Naive thymus-derived CD4-positive, alpha-beta T cell (primary cell): ENCODE measurements at regions not wholly inside any gene's neighbourhood (a gene's known extent, or its start where the extent isn't known, plus 50 kb on each side); places are given as distances from the start of the nearest gene placed in this dataset.

Source experiments
- ATAC-seq: fragments of 150-1000 bp; cut with Tn5 transposase; 2 replicates; pipeline ENCODE4 v1.10.0; 2021; ENCODE audit warnings: mild to moderate bottlenecking, moderate library complexity
- CTCF ChIA-PET: fragments of 350-600 bp; sonication (Branson Sonifier 250); formaldehyde crosslinking; loops from one replicate; lab custom pipeline; 2021; ENCODE audit warnings: antibody characterized with exemption; lab: Charles Lee
- POLR2A ChIA-PET: fragments of 350-600 bp; sonication (Branson Sonifier 250); formaldehyde crosslinking; loops from one replicate; lab custom pipeline; 2021; ENCODE audit warnings: antibody characterized with exemption, inconsistent platforms; lab: Charles Lee
- DNase-seq, 9 donors: peaks; one replicate each; pipeline versions ENCODE4 v3.0.0 to v3.0.0-alpha.2; 2020 to 2022; ENCODE audit warnings: mixed read lengths in 1 of 9
- H3K27ac ChIP-seq: one replicate; pipeline ENCODE4 v1.7.0; 2013; ENCODE audit warnings: mild to moderate bottlenecking, low read depth, low read length, moderate library complexity
- H3K27me3 ChIP-seq, 2 donors: one replicate each; pipeline ENCODE4 v1.7.0; 2013; ENCODE audit warnings: low read length in 2 of 2, mild to moderate bottlenecking in 2 of 2, moderate library complexity in 2 of 2; ENCODE audit not compliant: control insufficient read depth in 2 of 2, insufficient read depth in 2 of 2
- H3K36me3 ChIP-seq, 3 experiments: 1 replicate in 2 of 3; 2 replicates in 1 of 3; pipeline ENCODE4 v1.7.0; 2013; ENCODE audit warnings: low read length in 3 of 3, mild to moderate bottlenecking in 3 of 3, moderate library complexity in 1 of 3; ENCODE audit not compliant: insufficient read depth in 3 of 3, control insufficient read depth in 2 of 3
- H3K4me1 ChIP-seq, 2 donors: one replicate each; pipeline ENCODE4 v1.7.0; 2013; ENCODE audit warnings: low read length in 2 of 2, mild to moderate bottlenecking in 2 of 2, moderate library complexity in 1 of 2; ENCODE audit not compliant: control insufficient read depth in 2 of 2, insufficient read depth in 2 of 2
- H3K4me3 ChIP-seq: 2 replicates; pipeline ENCODE4 v1.7.0; 2013; ENCODE audit warnings: mild to moderate bottlenecking, low read length
- H3K9me3 ChIP-seq, 3 experiments: 1 replicate in 2 of 3; 2 replicates in 1 of 3; pipeline ENCODE4 v1.7.0; 2013; ENCODE audit warnings: low read length in 3 of 3; ENCODE audit not compliant: control insufficient read depth in 2 of 3
- H3K27ac Mint-ChIP-seq, 9 donors: one replicate each; pipeline ENCODE4 v1.8.0; 2020 to 2022; ENCODE audit warnings: mixed read lengths in 9 of 9, mild to moderate bottlenecking in 8 of 9, moderate library complexity in 5 of 9, inconsistent platforms in 2 of 9
- H3K27me3 Mint-ChIP-seq, 5 donors: one replicate each; pipeline ENCODE4 v1.8.0; 2021 to 2022; ENCODE audit warnings: mixed read lengths in 5 of 5, mild to moderate bottlenecking in 1 of 5
- H3K36me3 Mint-ChIP-seq, 5 donors: one replicate each; pipeline ENCODE4 v1.8.0; 2020 to 2022; ENCODE audit warnings: mixed read lengths in 5 of 5, mild to moderate bottlenecking in 3 of 5, inconsistent platforms in 1 of 5
- H3K4me1 Mint-ChIP-seq, 7 donors: one replicate each; pipeline ENCODE4 v1.8.0; 2020 to 2022; ENCODE audit warnings: mixed read lengths in 7 of 7, mild to moderate bottlenecking in 3 of 7, inconsistent platforms in 1 of 7
- H3K4me3 Mint-ChIP-seq, 10 donors: one replicate each; pipeline ENCODE4 v1.8.0; 2020 to 2022; ENCODE audit warnings: mild to moderate bottlenecking in 10 of 10, mixed read lengths in 10 of 10, moderate library complexity in 6 of 10, inconsistent platforms in 2 of 10
- H3K9me3 Mint-ChIP-seq, 11 donors: one replicate each; pipeline ENCODE4 v1.8.0; 2020 to 2022; ENCODE audit warnings: mixed read lengths in 11 of 11, mild to moderate bottlenecking in 4 of 11, inconsistent platforms in 1 of 11, moderate library complexity in 1 of 11
- intact Hi-C, 2 donors: fragments of 100-400 bp; cut with micrococcal nuclease; formaldehyde crosslinking; loops; one replicate each; pipeline ENCODE4 v1.15.1; 2023

DNA sequence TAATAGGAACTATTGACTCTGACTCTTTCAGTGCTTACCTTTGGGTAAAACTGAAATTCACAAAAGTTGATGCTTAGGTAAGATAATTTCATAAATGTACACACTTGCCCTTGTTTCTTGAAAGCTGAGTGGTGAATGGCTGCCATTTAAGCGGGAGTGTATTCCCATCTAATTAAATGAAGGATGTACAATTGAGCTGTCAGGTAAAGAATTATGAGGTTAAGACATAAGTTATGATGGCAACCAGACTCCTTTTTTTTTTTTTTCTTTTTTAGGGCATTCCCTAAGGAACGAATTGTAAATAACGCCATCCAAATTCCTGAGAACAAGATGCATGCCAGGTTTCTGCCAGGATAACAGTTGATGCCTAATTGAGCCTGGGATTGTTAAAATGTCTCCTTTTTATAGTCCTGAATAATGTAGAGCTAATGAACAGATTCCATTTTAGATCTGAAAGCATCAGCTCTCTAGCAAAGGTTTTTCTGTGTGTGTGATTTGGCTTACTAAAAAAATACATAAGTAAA, 199.7 kb downstream of the ISL1 start:
- intact Hi-C loops: no loop called here
- CTCF ChIA-PET: no interaction called here

DNA sequence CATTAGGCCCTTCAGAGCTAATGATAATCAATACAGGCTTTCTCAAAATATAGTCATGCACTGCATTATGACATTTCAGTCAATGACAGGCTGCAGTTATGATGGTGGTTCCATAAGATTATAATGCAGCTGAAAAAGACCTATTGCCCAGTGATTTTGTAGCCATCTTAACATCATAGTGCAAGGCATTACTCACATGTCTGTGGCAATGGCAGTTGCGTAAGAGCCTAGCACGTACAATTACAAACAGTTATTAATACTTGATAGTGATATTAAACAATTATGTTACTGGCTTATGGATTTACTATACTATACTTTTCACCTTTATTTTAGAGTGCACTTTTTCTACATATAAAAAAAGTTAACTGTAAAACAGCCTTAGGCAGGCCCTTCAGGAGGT, 214.8 kb downstream of the ISL1 start:
- no peaks in the 10 kb centered on the region for H3K36me3 Mint-ChIP-seq
- POLR2A ChIA-PET: no interaction called here
- CTCF ChIA-PET: no interaction called here
- H3K27me3 ChIP-seq: no peaks in the 10 kb centered on the region
- intact Hi-C loops: no loop called here
- H3K27ac ChIP-seq: no peak overlapping the region
- no peaks in the 10 kb centered on the region for H3K9me3 ChIP-seq
- no peaks in the 10 kb centered on the region for H3K4me1 ChIP-seq
- H3K27ac Mint-ChIP-seq: no peak overlapping the region
- no peak overlapping the region for H3K4me3 Mint-ChIP-seq
- ATAC-seq: no peak
- H3K27me3 Mint-ChIP-seq: no peaks in the 10 kb centered on the region
- no peaks in the 10 kb centered on the region for H3K4me1 Mint-ChIP-seq
- no peak overlapping the region for H3K4me3 ChIP-seq
- no peak for DNase-seq
- peaks cover 0 to 8% (median 0%) of the 10 kb centered on the region in 11 donors for H3K9me3 Mint-ChIP-seq
- no peaks in the 10 kb centered on the region for H3K36me3 ChIP-seq

More for the DNA sequence above, 199.7 kb downstream of the ISL1 start:
- H3K36me3 ChIP-seq: no peaks in the 10 kb centered on the region
- Mint-ChIP-seq H3K9me3 (peaks cover 0 to 12% (median 4%) of the 10 kb centered on the region in 11 donors), H3K4me1 (no peaks in the 10 kb centered on the region), H3K4me3 (no peak overlapping the region), H3K36me3 (no peaks in the 10 kb centered on the region), H3K27me3 (no peaks in the 10 kb centered on the region), H3K27ac (no peak overlapping the region)
- no peak overlapping the region for H3K27ac ChIP-seq
- DNase-seq: no peak
- no peak overlapping the region for H3K4me3 ChIP-seq
- H3K27me3 ChIP-seq: no peaks in the 10 kb centered on the region
- no peaks in the 10 kb centered on the region for H3K4me1 ChIP-seq
- ATAC-seq: no peak
- H3K9me3 ChIP-seq: no peaks in the 10 kb centered on the region
- POLR2A ChIA-PET: no interaction called here

DNA sequence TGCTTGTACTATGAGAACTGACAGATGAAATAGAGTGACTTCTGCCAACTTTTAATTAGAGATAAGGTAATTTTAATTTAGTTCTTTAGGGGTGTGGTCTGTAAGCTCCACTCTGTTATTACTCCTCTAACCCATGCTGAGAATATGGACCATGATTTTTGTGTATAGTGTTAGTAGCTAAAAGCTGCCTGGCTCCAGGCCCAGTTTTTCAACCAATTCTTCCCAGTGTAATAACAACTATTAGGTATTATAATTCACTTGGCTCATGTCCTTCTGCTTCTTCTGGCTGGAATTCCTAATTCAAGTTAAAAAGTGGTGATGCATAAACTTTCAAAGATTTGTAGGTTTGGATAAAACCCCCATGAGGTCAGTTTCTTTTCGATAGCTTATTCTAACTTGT, 216.3 kb downstream of the ISL1 start:
- POLR2A ChIA-PET: no interaction called here
- Mint-ChIP-seq H3K36me3 (peaks cover 0 to 3% (median 0%) of the 10 kb centered on the region in 5 donors), H3K27ac (no peak overlapping the region), H3K4me3 (no peak overlapping the region), H3K9me3 (peaks cover 0 to 13% (median 0%) of the 10 kb centered on the region in 11 donors), H3K4me1 (no peaks in the 10 kb centered on the region), H3K27me3 (no peaks in the 10 kb centered on the region)
- no peaks in the 10 kb centered on the region for H3K9me3 ChIP-seq
- no peak overlapping the region for H3K27ac ChIP-seq
- no peaks in the 10 kb centered on the region for H3K36me3 ChIP-seq
- intact Hi-C loops: no loop called here
- H3K4me3 ChIP-seq: no peak overlapping the region
- H3K27me3 ChIP-seq: no peaks in the 10 kb centered on the region
- CTCF ChIA-PET: no interaction called here
- ATAC-seq: no peak
- no peaks in the 10 kb centered on the region for H3K4me1 ChIP-seq
- no peak for DNase-seq

DNA sequence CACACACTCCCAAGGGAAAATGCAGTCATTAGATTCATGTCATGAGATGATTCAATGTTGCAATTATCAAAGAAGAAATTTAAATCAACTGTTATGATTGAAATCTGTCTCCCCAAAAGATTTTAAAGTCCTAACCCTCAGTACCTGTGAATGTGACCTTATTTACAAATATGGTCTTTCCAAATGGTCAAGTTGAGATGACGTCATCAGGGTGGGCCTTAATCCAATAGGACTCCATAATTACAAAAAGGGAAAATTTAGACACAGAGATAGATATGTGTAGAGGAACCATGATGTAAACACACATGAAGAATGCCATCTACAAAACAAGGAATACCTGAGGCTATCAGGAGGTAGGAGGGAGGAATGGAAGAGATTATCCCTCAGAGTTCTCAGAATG, 221.1 kb downstream of the ISL1 start:
- no peaks in the 10 kb centered on the region for H3K27me3 Mint-ChIP-seq
- H3K4me1 Mint-ChIP-seq: no peaks in the 10 kb centered on the region
- Histone ChIP-seq H3K27ac (no peak overlapping the region), H3K4me1 (no peaks in the 10 kb centered on the region), H3K27me3 (no peaks in the 10 kb centered on the region), H3K4me3 (no peak overlapping the region), H3K36me3 (no peaks in the 10 kb centered on the region), H3K9me3 (no peaks in the 10 kb centered on the region)
- CTCF ChIA-PET: no interaction called here
- no peak for DNase-seq
- no peak overlapping the region for H3K4me3 Mint-ChIP-seq
- peaks cover 0 to 3% (median 0%) of the 10 kb centered on the region in 5 donors for H3K36me3 Mint-ChIP-seq
- H3K9me3 Mint-ChIP-seq: peaks cover 0 to 25% (median 3%) of the 10 kb centered on the region in 11 donors
- POLR2A ChIA-PET: no interaction called here
- no peak for ATAC-seq
- H3K27ac Mint-ChIP-seq: no peak overlapping the region
- intact Hi-C loops: no loop called here

DNA sequence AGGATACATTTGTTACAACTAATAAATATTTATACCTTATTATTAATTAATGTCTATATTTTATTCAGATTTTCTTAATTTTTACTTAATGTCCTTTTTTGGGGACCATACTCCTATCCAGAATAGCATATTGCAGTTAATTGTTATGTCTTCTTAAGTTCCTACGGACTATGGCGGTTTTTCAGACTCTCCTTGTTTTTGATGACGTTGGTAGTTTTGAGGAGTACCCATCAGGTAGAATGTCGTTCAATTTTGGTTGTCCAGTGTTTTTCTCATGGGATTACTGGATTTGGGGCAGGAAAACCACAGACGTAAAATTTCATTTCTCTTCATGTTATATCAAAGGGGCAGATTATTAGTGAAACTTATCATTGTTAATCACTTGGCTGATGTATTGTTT, 223.7 kb downstream of the ISL1 start:
- POLR2A ChIA-PET: no interaction called here
- H3K9me3 ChIP-seq: no peaks in the 10 kb centered on the region
- Mint-ChIP-seq H3K36me3 (peaks cover 0 to 3% (median 0%) of the 10 kb centered on the region in 5 donors), H3K27me3 (no peaks in the 10 kb centered on the region), H3K4me3 (no peak overlapping the region), H3K9me3 (peaks cover 0 to 24% (median 3%) of the 10 kb centered on the region in 11 donors), H3K27ac (no peak overlapping the region), H3K4me1 (no peaks in the 10 kb centered on the region)
- CTCF ChIA-PET: no interaction called here
- H3K4me3 ChIP-seq: no peak overlapping the region
- H3K27me3 ChIP-seq: no peaks in the 10 kb centered on the region
- DNase-seq: no peak
- H3K36me3 ChIP-seq: no peaks in the 10 kb centered on the region
- H3K27ac ChIP-seq: no peak overlapping the region
- ATAC-seq: no peak
- H3K4me1 ChIP-seq: no peaks in the 10 kb centered on the region
- intact Hi-C loops: no loop called here

DNA sequence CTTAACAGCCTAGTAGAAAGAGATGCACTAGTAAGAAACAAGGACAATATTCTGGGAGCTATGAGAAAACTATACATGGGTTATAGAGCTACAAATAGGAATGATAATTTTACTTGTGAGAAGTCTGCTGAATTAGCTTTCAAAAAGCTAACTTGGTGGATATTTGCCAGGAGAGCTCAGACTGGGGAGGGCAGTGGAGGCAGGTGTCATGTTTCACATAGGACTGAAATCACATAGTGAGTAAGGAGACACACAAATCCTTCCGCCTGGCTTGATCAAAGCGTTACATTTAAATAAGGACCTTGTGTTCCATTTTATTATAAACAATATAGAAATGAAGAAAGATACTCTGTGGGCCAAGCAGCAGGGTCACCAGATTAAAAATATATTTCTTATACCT, 235.0 kb downstream of the ISL1 start:
- H3K4me3 Mint-ChIP-seq: no peak overlapping the region
- H3K4me1 ChIP-seq: no peaks in the 10 kb centered on the region
- CTCF ChIA-PET: no interaction called here
- no peaks in the 10 kb centered on the region for H3K9me3 ChIP-seq
- no peaks in the 10 kb centered on the region for H3K36me3 Mint-ChIP-seq
- no peaks in the 10 kb centered on the region for H3K4me1 Mint-ChIP-seq
- intact Hi-C loops: no loop called here
- no peak overlapping the region for H3K27ac Mint-ChIP-seq
- no peak overlapping the region for H3K4me3 ChIP-seq
- H3K27me3 ChIP-seq: no peaks in the 10 kb centered on the region
- DNase-seq (no peak), ATAC-seq (no peak)
- POLR2A ChIA-PET: no interaction called here
- no peaks in the 10 kb centered on the region for H3K36me3 ChIP-seq
- H3K9me3 Mint-ChIP-seq: peaks cover 0 to 1% (median 0%) of the 10 kb centered on the region in 11 donors
- H3K27ac ChIP-seq: no peak overlapping the region
- H3K27me3 Mint-ChIP-seq: no peaks in the 10 kb centered on the region

DNA sequence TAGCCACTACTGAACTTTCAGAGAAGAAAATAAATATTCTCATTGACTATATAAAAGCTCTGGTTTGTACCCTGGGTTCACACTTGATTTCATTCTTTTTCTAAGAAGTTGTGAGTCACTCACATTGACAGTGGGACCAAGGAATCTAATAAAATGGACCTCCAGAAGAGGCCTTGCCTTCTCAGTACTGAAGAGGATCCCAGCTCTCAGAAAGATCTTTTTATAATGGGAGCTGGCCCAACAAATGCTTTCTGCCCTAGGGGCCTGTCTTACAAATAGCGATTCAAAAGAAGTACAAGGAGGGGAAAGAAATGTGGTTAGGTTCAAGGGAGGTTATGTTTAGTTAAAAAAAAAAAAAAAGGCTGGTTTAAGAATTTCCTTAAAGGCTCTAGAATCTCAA, 237.9 kb downstream of the ISL1 start:
- Mint-ChIP-seq H3K27ac (no peak overlapping the region), H3K27me3 (no peaks in the 10 kb centered on the region), H3K4me3 (no peak overlapping the region), H3K9me3 (peaks cover 0 to 10% (median 3%) of the 10 kb centered on the region in 11 donors), H3K36me3 (no peaks in the 10 kb centered on the region), H3K4me1 (no peaks in the 10 kb centered on the region)
- Histone ChIP-seq H3K9me3 (no peaks in the 10 kb centered on the region), H3K27me3 (no peaks in the 10 kb centered on the region), H3K4me1 (no peaks in the 10 kb centered on the region), H3K4me3 (no peak overlapping the region), H3K36me3 (no peaks in the 10 kb centered on the region), H3K27ac (no peak overlapping the region)
- intact Hi-C loops: no loop called here
- ChIA-PET CTCF (no interaction called here), POLR2A (no interaction called here)
- ATAC-seq: no peak
- DNase-seq: no peak
